ENCODE measurements at regions not wholly inside any gene's neighbourhood (a gene's known extent, or its start where the extent isn't known, plus 50 kb on each side); places are given as distances from the start of the nearest gene placed in this dataset.

DNA sequence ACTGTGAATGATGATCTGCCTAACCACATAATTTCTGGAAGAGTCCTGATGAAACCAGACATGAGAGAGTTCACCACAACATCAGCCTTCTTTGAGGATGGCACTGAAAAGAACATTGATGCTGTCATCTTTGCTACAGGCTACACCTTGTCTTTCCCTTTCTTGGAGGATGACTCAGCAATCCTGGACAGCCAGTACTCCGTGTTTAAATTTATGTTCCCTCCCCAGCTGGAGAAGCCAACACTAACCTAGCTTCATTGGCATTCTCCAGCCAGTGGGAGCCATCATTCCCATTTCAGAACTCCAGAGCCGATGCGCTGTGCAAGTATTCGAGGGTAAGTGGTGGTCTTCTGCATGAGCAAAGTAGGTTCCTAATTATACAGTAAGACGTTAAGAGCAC, 164.1 kb upstream of the POGK start:
- TF ChIP-seq, protein P1, sequence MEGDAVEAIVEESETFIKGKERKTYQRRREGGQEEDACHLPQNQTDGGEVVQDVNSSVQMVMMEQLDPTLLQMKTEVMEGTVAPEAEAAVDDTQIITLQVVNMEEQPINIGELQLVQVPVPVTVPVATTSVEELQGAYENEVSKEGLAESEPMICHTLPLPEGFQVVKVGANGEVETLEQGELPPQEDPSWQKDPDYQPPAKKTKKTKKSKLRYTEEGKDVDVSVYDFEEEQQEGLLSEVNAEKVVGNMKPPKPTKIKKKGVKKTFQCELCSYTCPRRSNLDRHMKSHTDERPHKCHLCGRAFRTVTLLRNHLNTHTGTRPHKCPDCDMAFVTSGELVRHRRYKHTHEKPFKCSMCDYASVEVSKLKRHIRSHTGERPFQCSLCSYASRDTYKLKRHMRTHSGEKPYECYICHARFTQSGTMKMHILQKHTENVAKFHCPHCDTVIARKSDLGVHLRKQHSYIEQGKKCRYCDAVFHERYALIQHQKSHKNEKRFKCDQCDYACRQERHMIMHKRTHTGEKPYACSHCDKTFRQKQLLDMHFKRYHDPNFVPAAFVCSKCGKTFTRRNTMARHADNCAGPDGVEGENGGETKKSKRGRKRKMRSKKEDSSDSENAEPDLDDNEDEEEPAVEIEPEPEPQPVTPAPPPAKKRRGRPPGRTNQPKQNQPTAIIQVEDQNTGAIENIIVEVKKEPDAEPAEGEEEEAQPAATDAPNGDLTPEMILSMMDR (IDR thresholded peaks at IDR 0.05), result no peak
- TF ChIP-seq POLR2AphosphoS5 (IDR thresholded peaks at IDR 0.05), result no peak
